ENCODE measurements at regions not wholly inside any gene's neighbourhood (a gene's known extent, or its start where the extent isn't known, plus 50 kb on each side); places are given as distances from the start of the nearest gene placed in this dataset.
"Not testable (repeated sequence)": the region's sequence is repeated elsewhere in the genome, so short reads cannot be mapped to it uniquely, and the experiment has no call there.

GRCh38 chr1:234763910-234764309, 153.9 kb upstream of the IRF2BP2 start:
- DNase-seq (ENCODE audit: low read depth in 3 of 3) = no peak

GRCh38 chr1:234763367-234763766, 153.4 kb upstream of the IRF2BP2 start:
- no peak for DNase-seq (ENCODE audit: low read depth in 3 of 3)

- DNase-seq (ENCODE audit: low read depth in 3 of 3) = not testable (repeated sequence)
These were observed 152.1 kb upstream of the IRF2BP2 start for GRCh38 chr1:234762127-234762526.

GRCh38 chr1:234760303-234760723, 150.3 kb upstream of the IRF2BP2 start:
- DNase-seq (ENCODE audit: low read depth in 3 of 3) = no peak

GRCh38 chr1:234759888-234760287, 149.9 kb upstream of the IRF2BP2 start:
- DNase-seq (ENCODE audit: low read depth in 3 of 3) = no peak

GRCh38 chr1:234758851-234759250, 148.9 kb upstream of the IRF2BP2 start:
- no peak for DNase-seq (ENCODE audit: low read depth in 3 of 3)

- no peak for DNase-seq (ENCODE audit: low read depth in 3 of 3)
These were observed 146.9 kb upstream of the IRF2BP2 start for GRCh38 chr1:234756857-234757256.

GRCh38 chr1:234756066-234756774, 146.2 kb upstream of the IRF2BP2 start:
- DNase-seq (ENCODE audit: low read depth in 3 of 3) = no peak

GRCh38 chr1:234755449-234755863, 145.5 kb upstream of the IRF2BP2 start:
- DNase-seq (ENCODE audit: low read depth in 3 of 3) = no peak

- DNase-seq (ENCODE audit: low read depth in 3 of 3) = no peak
These were observed 144.0 kb upstream of the IRF2BP2 start for GRCh38 chr1:234753979-234754378.

- DNase-seq (ENCODE audit: low read depth in 3 of 3) = no peak
These were observed 142.9 kb upstream of the IRF2BP2 start for GRCh38 chr1:234752927-234753326.

GRCh38 chr1:234751678-234752077, 141.7 kb upstream of the IRF2BP2 start:
- no peak for DNase-seq (ENCODE audit: low read depth in 3 of 3)

GRCh38 chr1:234750922-234751627, 141.1 kb upstream of the IRF2BP2 start:
- no peak for DNase-seq (ENCODE audit: low read depth in 3 of 3)

- DNase-seq (ENCODE audit: low read depth in 3 of 3) = no peak
These were observed 138.7 kb upstream of the IRF2BP2 start for GRCh38 chr1:234748713-234749112.

- DNase-seq (ENCODE audit: low read depth in 3 of 3) = no peak
These were observed 138.1 kb upstream of the IRF2BP2 start for GRCh38 chr1:234748066-234748465.

- no peak for DNase-seq (ENCODE audit: low read depth in 3 of 3)
These were observed 136.8 kb upstream of the IRF2BP2 start for GRCh38 chr1:234746798-234747196.

- no peak for DNase-seq (ENCODE audit: low read depth in 3 of 3)
These were observed 136.1 kb upstream of the IRF2BP2 start for GRCh38 chr1:234745844-234746797.

- DNase-seq (ENCODE audit: low read depth in 3 of 3) = no peak
These were observed 135.3 kb upstream of the IRF2BP2 start for GRCh38 chr1:234745276-234745675.

- DNase-seq (ENCODE audit: low read depth in 3 of 3) = no peak
These were observed 134.0 kb upstream of the IRF2BP2 start for GRCh38 chr1:234743791-234744611.

GRCh38 chr1:234742622-234743021, 132.6 kb upstream of the IRF2BP2 start:
- no peak for DNase-seq (ENCODE audit: low read depth in 3 of 3)

- no peak for DNase-seq (ENCODE audit: low read depth in 3 of 3)
These were observed 128.0 kb upstream of the IRF2BP2 start for GRCh38 chr1:234737967-234738314.
